CD4-positive, alpha-beta memory T cell (primary cell): ENCODE measurements at regions not wholly inside any gene's neighbourhood (a gene's known extent, or its start where the extent isn't known, plus 50 kb on each side); places are given as distances from the start of the nearest gene placed in this dataset.
"Not testable (repeated sequence)": the region's sequence is repeated elsewhere in the genome, so short reads cannot be mapped to it uniquely, and the experiment has no call there.

Experiments
- CTCF ChIA-PET: fragments of 350-600 bp; sonication (Branson Sonifier 250); formaldehyde crosslinking; loops from one replicate; lab custom pipeline; 2021; ENCODE audit warnings: inconsistent platforms; ENCODE audit not compliant: partially characterized antibody; lab: Charles Lee
- POLR2A ChIA-PET: fragments of 350-600 bp; sonication (Branson Sonifier 250); formaldehyde crosslinking; loops from one replicate; lab custom pipeline; 2021; ENCODE audit not compliant: partially characterized antibody; lab: Charles Lee
- DNase-seq, 5 donors: peaks; one replicate each; pipeline versions ENCODE4 v3.0.0 to v3.0.0-alpha.2; 2020 to 2022; ENCODE audit warnings: mixed read lengths in 1 of 5
- H3K27ac ChIP-seq: one replicate; pipeline ENCODE4 v1.7.0; 2013; ENCODE audit warnings: low read depth, low read length
- H3K27me3 ChIP-seq: 2 replicates; pipeline ENCODE4 v1.7.0; 2013; ENCODE audit warnings: mild to moderate bottlenecking, low read length, moderate library complexity; ENCODE audit not compliant: insufficient read depth
- H3K36me3 ChIP-seq: 2 replicates; pipeline ENCODE4 v1.7.0; 2013; ENCODE audit warnings: mild to moderate bottlenecking, low read length, moderate library complexity; ENCODE audit not compliant: insufficient read depth
- H3K4me1 ChIP-seq: 2 replicates; pipeline ENCODE4 v1.7.0; 2013; ENCODE audit warnings: mild to moderate bottlenecking, low read length, moderate library complexity; ENCODE audit not compliant: insufficient read depth
- H3K4me3 ChIP-seq, 2 donors: one replicate each; pipeline ENCODE4 v1.7.0; 2013; ENCODE audit warnings: low read length in 2 of 2, mild to moderate bottlenecking in 1 of 2
- H3K9me3 ChIP-seq, 2 donors: one replicate each; pipeline ENCODE4 v1.7.0; 2013; ENCODE audit warnings: low read length in 2 of 2, control low read depth in 1 of 2; ENCODE audit not compliant: control insufficient read depth in 1 of 2
- H3K27ac Mint-ChIP-seq, 7 donors: one replicate each; pipeline ENCODE4 v1.8.0; 2020 to 2021; ENCODE audit warnings: mixed read lengths in 7 of 7, mild to moderate bottlenecking in 6 of 7, inconsistent platforms in 3 of 7, moderate library complexity in 3 of 7
- H3K27me3 Mint-ChIP-seq, 2 donors: one replicate each; pipeline ENCODE4 v1.8.0; 2020 to 2021; ENCODE audit warnings: mixed read lengths in 2 of 2
- H3K36me3 Mint-ChIP-seq, 2 donors: one replicate each; pipeline ENCODE4 v1.8.0; 2020 to 2021; ENCODE audit warnings: mixed read lengths in 2 of 2, inconsistent platforms in 1 of 2, mild to moderate bottlenecking in 1 of 2
- H3K4me1 Mint-ChIP-seq, 4 donors: one replicate each; pipeline ENCODE4 v1.8.0; 2020 to 2021; ENCODE audit warnings: mixed read lengths in 4 of 4, mild to moderate bottlenecking in 1 of 4
- H3K4me3 Mint-ChIP-seq, 8 donors: one replicate each; pipeline ENCODE4 v1.8.0; 2020 to 2021; ENCODE audit warnings: mixed read lengths in 8 of 8, mild to moderate bottlenecking in 7 of 8, moderate library complexity in 6 of 8, inconsistent platforms in 3 of 8
- H3K9me3 Mint-ChIP-seq, 8 donors: one replicate each; pipeline ENCODE4 v1.8.0; 2020 to 2021; ENCODE audit warnings: mixed read lengths in 8 of 8, mild to moderate bottlenecking in 5 of 8, inconsistent platforms in 3 of 8, moderate library complexity in 1 of 8
- intact Hi-C: fragments of 100-400 bp; cut with micrococcal nuclease; formaldehyde crosslinking; loops from one replicate; pipeline ENCODE4 v1.15.1; 2023

DNA sequence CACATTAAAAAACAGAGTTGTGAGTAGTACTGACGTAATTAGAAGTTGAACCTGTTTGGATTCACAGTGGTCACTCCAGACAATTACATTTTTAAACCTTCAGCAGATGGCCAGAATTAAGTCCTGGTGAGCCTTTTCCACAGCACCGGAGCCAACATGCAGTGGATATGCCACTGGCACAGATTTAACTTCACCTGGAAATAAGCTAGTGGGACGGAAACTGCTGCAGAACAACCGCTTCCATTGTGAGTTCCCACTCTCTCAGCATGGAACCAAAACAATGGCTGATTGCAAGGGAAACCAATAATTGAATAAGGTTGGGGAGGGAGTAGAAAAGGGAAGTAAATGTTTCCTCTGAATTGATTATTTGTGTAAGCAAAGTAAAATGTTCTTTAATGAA lies 515.1 kb downstream of the STK39 start:
- H3K27ac ChIP-seq, result no peak overlapping the region
- Mint-ChIP-seq H3K4me3 (no peak overlapping the region), H3K27ac (no peak overlapping the region), H3K9me3 (no peaks in the 10 kb centered on the region), H3K27me3 (peaks cover 1% of the 10 kb centered on the region in 2 donors), H3K36me3 (no peaks in the 10 kb centered on the region), H3K4me1 (no peaks in the 10 kb centered on the region)
- ChIA-PET POLR2A (no interaction called here), CTCF (no interaction called here)
- H3K9me3 ChIP-seq, result no peaks in the 10 kb centered on the region
- H3K4me3 ChIP-seq, result no peak overlapping the region
- no peaks in the 10 kb centered on the region for H3K36me3 ChIP-seq
- DNase-seq, result no peak
- intact Hi-C loops, result no loop called here
- no peaks in the 10 kb centered on the region for H3K27me3 ChIP-seq
- no peaks in the 10 kb centered on the region for H3K4me1 ChIP-seq

GRCh38 chr2:167729911-167730310 lies 517.5 kb downstream of the STK39 start:
- Mint-ChIP-seq H3K4me1 (no peaks in the 10 kb centered on the region), H3K36me3 (no peaks in the 10 kb centered on the region), H3K27ac (no peak overlapping the region), H3K9me3 (no peaks in the 10 kb centered on the region), H3K4me3 (no peak overlapping the region), H3K27me3 (peaks cover 1% of the 10 kb centered on the region in 2 donors)
- no peaks in the 10 kb centered on the region for H3K4me1 ChIP-seq
- no peaks in the 10 kb centered on the region for H3K36me3 ChIP-seq
- CTCF ChIA-PET, result no interaction called here
- no peak overlapping the region for H3K27ac ChIP-seq
- POLR2A ChIA-PET, result no interaction called here
- no peak for DNase-seq
- no peak overlapping the region for H3K4me3 ChIP-seq
- H3K9me3 ChIP-seq, result no peaks in the 10 kb centered on the region
- H3K27me3 ChIP-seq, result no peaks in the 10 kb centered on the region
- intact Hi-C loops, result no loop called here

- H3K4me1 ChIP-seq, result no peaks in the 10 kb centered on the region
- no peak overlapping the region for H3K4me3 ChIP-seq
- Mint-ChIP-seq H3K27me3 (peaks cover 1% of the 10 kb centered on the region in 2 donors), H3K4me1 (no peaks in the 10 kb centered on the region), H3K9me3 (no peaks in the 10 kb centered on the region), H3K36me3 (no peaks in the 10 kb centered on the region), H3K27ac (no peak overlapping the region), H3K4me3 (no peak overlapping the region)
- no peak overlapping the region for H3K27ac ChIP-seq
- ChIA-PET CTCF (no interaction called here), POLR2A (no interaction called here)
- no peaks in the 10 kb centered on the region for H3K27me3 ChIP-seq
- no peaks in the 10 kb centered on the region for H3K9me3 ChIP-seq
- DNase-seq, result no peak
- intact Hi-C loops, result no loop called here
- H3K36me3 ChIP-seq, result no peaks in the 10 kb centered on the region
Measured at GRCh38 chr2:167726788-167727187, 520.6 kb downstream of the STK39 start.

DNA sequence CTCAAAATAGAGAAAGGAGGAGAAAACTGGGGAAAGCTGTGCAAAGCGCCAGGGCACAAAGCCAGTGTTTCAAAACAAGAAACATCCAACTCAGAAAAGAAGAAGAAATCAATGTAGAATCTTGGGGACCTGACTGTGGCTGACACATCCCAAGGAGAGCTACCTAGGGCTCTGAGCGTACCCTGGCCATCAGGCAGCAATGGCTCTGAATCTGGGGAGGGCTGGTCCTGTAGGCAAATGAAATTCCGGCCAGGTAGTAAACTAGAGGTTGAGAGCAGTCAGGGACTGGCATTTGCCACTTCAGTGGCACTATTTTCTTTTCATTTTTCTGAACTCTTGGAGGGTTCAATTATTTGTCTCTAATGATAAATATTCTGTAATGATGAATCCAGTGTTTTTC lies 525.8 kb downstream of the STK39 start:
- no peak overlapping the region for H3K27ac ChIP-seq
- Mint-ChIP-seq H3K36me3 (no peaks in the 10 kb centered on the region), H3K27ac (no peak overlapping the region), H3K4me3 (no peak overlapping the region), H3K4me1 (no peaks in the 10 kb centered on the region), H3K27me3 (no peaks in the 10 kb centered on the region), H3K9me3 (no peaks in the 10 kb centered on the region)
- intact Hi-C loops, result no loop called here
- H3K9me3 ChIP-seq, result no peaks in the 10 kb centered on the region
- H3K27me3 ChIP-seq, result no peaks in the 10 kb centered on the region
- H3K4me3 ChIP-seq, result no peak overlapping the region
- H3K36me3 ChIP-seq, result no peaks in the 10 kb centered on the region
- no peaks in the 10 kb centered on the region for H3K4me1 ChIP-seq
- ChIA-PET POLR2A (no interaction called here), CTCF (no interaction called here)
- DNase-seq, result no peak

- Histone ChIP-seq H3K36me3 (no peaks in the 10 kb centered on the region), H3K4me1 (no peaks in the 10 kb centered on the region), H3K27ac (no peak overlapping the region), H3K9me3 (no peaks in the 10 kb centered on the region), H3K27me3 (no peaks in the 10 kb centered on the region), H3K4me3 (no peak overlapping the region)
- Mint-ChIP-seq H3K4me1 (no peaks in the 10 kb centered on the region), H3K27ac (no peak overlapping the region), H3K9me3 (peaks cover 0 to 4% (median 0%) of the 10 kb centered on the region in 8 donors), H3K4me3 (no peak overlapping the region), H3K27me3 (no peaks in the 10 kb centered on the region), H3K36me3 (no peaks in the 10 kb centered on the region)
- intact Hi-C loops, result no loop called here
- no peak for DNase-seq
- ChIA-PET POLR2A (no interaction called here), CTCF (no interaction called here)
Measured at GRCh38 chr2:167719410-167719809, 528.0 kb downstream of the STK39 start.

DNA sequence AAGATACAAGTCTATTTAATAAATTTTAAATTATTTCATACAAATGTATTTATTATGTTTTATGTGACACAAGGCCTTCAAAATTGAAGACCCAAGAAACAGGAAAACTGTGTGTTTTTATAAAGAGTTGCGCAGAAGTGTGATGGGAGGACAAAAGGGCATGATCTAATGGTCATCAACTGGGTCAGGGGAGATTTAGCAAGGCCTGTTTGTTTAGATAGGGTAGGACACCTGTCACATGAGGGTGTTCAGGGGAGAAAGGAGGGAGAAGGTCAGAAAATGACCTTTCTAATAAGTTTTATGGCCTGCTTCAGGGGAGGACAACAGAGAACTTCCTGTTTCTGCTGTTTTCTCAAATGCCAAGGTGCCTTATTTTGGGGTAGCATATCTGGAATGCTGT lies 528.8 kb downstream of the STK39 start:
- H3K27me3 ChIP-seq, result no peaks in the 10 kb centered on the region
- no peaks in the 10 kb centered on the region for H3K9me3 ChIP-seq
- Mint-ChIP-seq H3K36me3 (no peaks in the 10 kb centered on the region), H3K27me3 (no peaks in the 10 kb centered on the region), H3K4me3 (no peak overlapping the region), H3K9me3 (peaks cover 0 to 4% (median 0%) of the 10 kb centered on the region in 8 donors), H3K27ac (no peak overlapping the region), H3K4me1 (no peaks in the 10 kb centered on the region)
- intact Hi-C loops, result no loop called here
- H3K36me3 ChIP-seq, result no peaks in the 10 kb centered on the region
- POLR2A ChIA-PET, result no interaction called here
- no peak overlapping the region for H3K4me3 ChIP-seq
- CTCF ChIA-PET, result no interaction called here
- no peaks in the 10 kb centered on the region for H3K4me1 ChIP-seq
- no peak for DNase-seq
- no peak overlapping the region for H3K27ac ChIP-seq

GRCh38 chr2:167715932-167716331 lies 531.5 kb downstream of the STK39 start:
- Histone ChIP-seq H3K4me3 (no peak overlapping the region), H3K4me1 (no peaks in the 10 kb centered on the region), H3K27ac (no peak overlapping the region), H3K9me3 (no peaks in the 10 kb centered on the region), H3K27me3 (no peaks in the 10 kb centered on the region), H3K36me3 (no peaks in the 10 kb centered on the region)
- Mint-ChIP-seq H3K4me3 (no peak overlapping the region), H3K36me3 (no peaks in the 10 kb centered on the region), H3K27me3 (no peaks in the 10 kb centered on the region), H3K4me1 (no peaks in the 10 kb centered on the region), H3K9me3 (peaks cover 0 to 4% (median 0%) of the 10 kb centered on the region in 8 donors), H3K27ac (no peak overlapping the region)
- POLR2A ChIA-PET, result no interaction called here
- intact Hi-C loops, result no loop called here
- CTCF ChIA-PET, result no interaction called here
- no peak for DNase-seq

GRCh38 chr2:167715498-167715897 lies 531.9 kb downstream of the STK39 start:
- H3K27ac ChIP-seq, H3K27me3 Mint-ChIP-seq, DNase-seq, H3K36me3 Mint-ChIP-seq, CTCF ChIA-PET, H3K4me1 ChIP-seq, H3K27me3 ChIP-seq, H3K9me3 ChIP-seq, H3K4me3 ChIP-seq, H3K36me3 ChIP-seq, intact Hi-C loops, POLR2A ChIA-PET, H3K9me3 Mint-ChIP-seq, H3K27ac Mint-ChIP-seq, H3K4me1 Mint-ChIP-seq, H3K4me3 Mint-ChIP-seq: not testable (repeated sequence)
